SU-DHL-6 (cell line): ENCODE measurements at regions not wholly inside any gene's neighbourhood (a gene's known extent, or its start where the extent isn't known, plus 50 kb on each side); places are given as distances from the start of the nearest gene placed in this dataset.

Source experiments
- H2AFZ ChIP-seq: fragments of 200-600 bp; sonication (generic); 2 replicates; pipeline ENCODE4 v1.6.1; 2014; ENCODE audit warnings: low read depth, mild to moderate bottlenecking, moderate library complexity, mixed read lengths, antibody characterized with exemption, low read length; ENCODE audit not compliant: severe bottlenecking
- H3F3A ChIP-seq: fragments of 200-600 bp; shearing (Covaris generic); 2 replicates; pipeline ENCODE4 v1.6.0; 2016; ENCODE audit warnings: antibody characterized with exemption, mild to moderate bottlenecking; ENCODE audit not compliant: insufficient read depth
- H3K27ac ChIP-seq: fragments of 200-600 bp; sonication (generic); 2 replicates; pipeline ENCODE4 v1.5.1; 2016; ENCODE audit warnings: low read depth, mild to moderate bottlenecking, low read length, moderate library complexity, mixed read lengths
- H3K27me3 ChIP-seq: fragments of 200-600 bp; sonication (generic), shearing (Covaris generic); 2 replicates; pipeline ENCODE4 v1.6.0; 2014; ENCODE audit warnings: mild to moderate bottlenecking, low read length
- H3K36me3 ChIP-seq: fragments of 200-600 bp; sonication (generic); 2 replicates; pipeline ENCODE4 v1.6.1; 2014; ENCODE audit warnings: mild to moderate bottlenecking, low read length, mixed read lengths
- H3K4me2 ChIP-seq: fragments of 300-600, 200-600 bp; shearing (Covaris generic), sonication (generic); 2 replicates; pipeline ENCODE4 v1.6.0; 2014; ENCODE audit warnings: low read length, low read depth, mild to moderate bottlenecking; ENCODE audit not compliant: poor library complexity, severe bottlenecking
- H3K4me3 ChIP-seq: fragments of 200-600 bp; sonication (generic); 2 replicates; pipeline ENCODE4 v1.5.1; 2014; ENCODE audit warnings: antibody characterized with exemption, low read length, mild to moderate bottlenecking, mixed read lengths; ENCODE audit not compliant: insufficient read depth, poor library complexity, severe bottlenecking
- H3K79me2 ChIP-seq: fragments of 200-600 bp; sonication (generic); 2 replicates; pipeline ENCODE4 v1.6.1; 2014; ENCODE audit warnings: mild to moderate bottlenecking, low read length, moderate library complexity; ENCODE audit not compliant: insufficient read depth
- H3K9ac ChIP-seq: fragments of 200-600 bp; sonication (generic); 2 replicates; pipeline ENCODE4 v1.7.0; 2014; ENCODE audit warnings: mild to moderate bottlenecking, low read length
- H3K9me2 ChIP-seq: fragments of 200-600 bp; sonication (generic); replicated peaks from 2 replicates; pipeline ENCODE4 v1.6.1; 2014; ENCODE audit warnings: low read length; ENCODE audit not compliant: insufficient read depth
- H3K9me3 ChIP-seq: fragments of 200-600 bp; sonication (generic); 2 replicates; pipeline ENCODE4 v1.6.1; 2014; ENCODE audit warnings: low read length, mixed read lengths; ENCODE audit not compliant: insufficient read depth
- H4K20me1 ChIP-seq: fragments of 200-600 bp; sonication (generic); 2 replicates; pipeline ENCODE4 v1.6.1; 2014; ENCODE audit warnings: low read depth, mild to moderate bottlenecking, antibody characterized with exemption, low read length, moderate library complexity, mixed read lengths
- CTCF ChIP-seq: fragments of 200-600 bp; sonication (generic); IDR thresholded peaks from one replicate; pipeline ENCODE4 v1.5.1; 2017; ENCODE audit warnings: antibody characterized with exemption, mild to moderate bottlenecking, low read length, moderate library complexity; ENCODE audit not compliant: insufficient read depth, poor library complexity, severe bottlenecking
- EZH2phosphoT487 ChIP-seq: fragments of 200-600 bp; sonication (generic), shearing (Covaris generic); conservative IDR thresholded peaks from 2 replicates; pipeline ENCODE4 v1.6.1; 2018; ENCODE audit warnings: mild to moderate bottlenecking, antibody characterized with exemption, low read length, moderate library complexity, mixed read lengths

GRCh38 chr12:114189266-114189665 is 216.7 kb downstream of the TBX5 start:
- Histone ChIP-seq H3K27me3 (no peaks in the 10 kb centered on the region), H4K20me1 (no peaks in the 10 kb centered on the region), H3K4me3 (no peak overlapping the region), H2AFZ (no peak overlapping the region), H3K79me2 (no peaks in the 10 kb centered on the region), H3K4me2 (no peak overlapping the region), H3K27ac (no peak overlapping the region), H3K9me3 (no peaks in the 10 kb centered on the region), H3K9ac (no peak overlapping the region), H3F3A (no peaks in the 10 kb centered on the region), H3K36me3 (no peaks in the 10 kb centered on the region), H3K9me2 (no peaks in the 10 kb centered on the region)
- TF ChIP-seq CTCF (no peak), EZH2phosphoT487 (no peak)

GRCh38 chr12:114186241-114187002 is 219.5 kb downstream of the TBX5 start:
- Histone ChIP-seq H3K4me2 (no peak overlapping the region), H3K9ac (no peak overlapping the region), H3K9me2 (no peaks in the 10 kb centered on the region), H3K9me3 (no peaks in the 10 kb centered on the region), H3K4me3 (no peak overlapping the region), H2AFZ (no peak overlapping the region), H4K20me1 (no peaks in the 10 kb centered on the region), H3K36me3 (no peaks in the 10 kb centered on the region), H3K27ac (no peak overlapping the region), H3K79me2 (no peaks in the 10 kb centered on the region), H3F3A (no peaks in the 10 kb centered on the region), H3K27me3 (no peaks in the 10 kb centered on the region)
- TF ChIP-seq EZH2phosphoT487, result no peak
- TF ChIP-seq CTCF, result no peak

GRCh38 chr12:114185036-114185435 is 218.9 kb upstream of the RBM19 start:
- TF ChIP-seq EZH2phosphoT487 (no peak), CTCF (no peak)
- Histone ChIP-seq H3K36me3 (no peaks in the 10 kb centered on the region), H3K27me3 (no peaks in the 10 kb centered on the region), H3K9me3 (no peaks in the 10 kb centered on the region), H4K20me1 (no peaks in the 10 kb centered on the region), H3K27ac (no peak overlapping the region), H3K9ac (no peak overlapping the region), H3K9me2 (no peaks in the 10 kb centered on the region), H2AFZ (no peak overlapping the region), H3K79me2 (no peaks in the 10 kb centered on the region), H3K4me2 (no peak overlapping the region), H3K4me3 (no peak overlapping the region), H3F3A (no peaks in the 10 kb centered on the region)
